ENCODE measurements at regions not wholly inside any gene's neighbourhood (a gene's known extent, or its start where the extent isn't known, plus 50 kb on each side); places are given as distances from the start of the nearest gene placed in this dataset.

DNA sequence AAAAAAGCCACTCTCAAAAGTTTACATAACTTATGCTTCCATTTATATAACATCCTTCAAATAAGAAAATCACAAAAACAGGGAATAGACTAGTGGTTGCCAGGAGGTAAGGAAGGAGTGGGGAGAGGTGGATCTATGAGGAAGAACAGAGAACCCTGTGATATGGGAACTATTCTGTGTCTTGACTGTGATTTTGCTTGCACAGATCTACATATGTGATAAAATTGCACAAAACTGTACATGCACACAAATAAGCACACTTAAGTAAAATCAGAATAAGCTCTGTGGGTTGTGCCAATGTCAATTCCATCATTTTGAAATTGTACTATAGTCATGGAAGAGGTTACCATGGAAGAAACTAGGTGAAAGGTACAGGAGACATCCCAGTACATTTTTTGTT is 121.6 kb upstream of the SGCG start:
- no peak for DNase-seq (ENCODE audit: low read depth)
- no peak overlapping the region for H3K4me3 ChIP-seq (ENCODE audit: low read length)
- TF ChIP-seq, protein P1, sequence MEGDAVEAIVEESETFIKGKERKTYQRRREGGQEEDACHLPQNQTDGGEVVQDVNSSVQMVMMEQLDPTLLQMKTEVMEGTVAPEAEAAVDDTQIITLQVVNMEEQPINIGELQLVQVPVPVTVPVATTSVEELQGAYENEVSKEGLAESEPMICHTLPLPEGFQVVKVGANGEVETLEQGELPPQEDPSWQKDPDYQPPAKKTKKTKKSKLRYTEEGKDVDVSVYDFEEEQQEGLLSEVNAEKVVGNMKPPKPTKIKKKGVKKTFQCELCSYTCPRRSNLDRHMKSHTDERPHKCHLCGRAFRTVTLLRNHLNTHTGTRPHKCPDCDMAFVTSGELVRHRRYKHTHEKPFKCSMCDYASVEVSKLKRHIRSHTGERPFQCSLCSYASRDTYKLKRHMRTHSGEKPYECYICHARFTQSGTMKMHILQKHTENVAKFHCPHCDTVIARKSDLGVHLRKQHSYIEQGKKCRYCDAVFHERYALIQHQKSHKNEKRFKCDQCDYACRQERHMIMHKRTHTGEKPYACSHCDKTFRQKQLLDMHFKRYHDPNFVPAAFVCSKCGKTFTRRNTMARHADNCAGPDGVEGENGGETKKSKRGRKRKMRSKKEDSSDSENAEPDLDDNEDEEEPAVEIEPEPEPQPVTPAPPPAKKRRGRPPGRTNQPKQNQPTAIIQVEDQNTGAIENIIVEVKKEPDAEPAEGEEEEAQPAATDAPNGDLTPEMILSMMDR (conservative IDR thresholded peaks at IDR 0.05; ENCODE audit: low read length) = no peak

DNA sequence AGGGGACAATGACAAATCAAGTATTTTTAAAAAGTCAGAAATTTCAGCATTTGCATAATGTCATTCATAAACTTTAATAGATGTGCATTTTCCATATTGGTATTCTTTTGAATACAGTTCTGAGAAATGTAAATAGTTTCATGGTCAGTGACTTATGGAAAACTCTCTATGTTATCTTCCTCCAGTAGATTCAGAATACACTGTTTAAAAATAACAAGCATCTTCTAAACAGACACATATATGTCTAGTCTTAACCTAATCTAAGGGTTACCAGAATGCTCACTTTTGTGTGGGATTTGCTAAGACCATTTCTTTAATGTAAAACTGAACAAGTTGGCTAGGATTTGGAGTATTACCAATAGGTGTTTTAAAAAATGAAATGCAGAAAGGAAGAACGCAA is 119.8 kb upstream of the SGCG start:
- TF ChIP-seq, protein P1 (conservative IDR thresholded peaks at IDR 0.05; ENCODE audit: low read length) = no peak
- DNase-seq (ENCODE audit: low read depth) = no peak
- no peak overlapping the region for H3K4me3 ChIP-seq (ENCODE audit: low read length)

DNA sequence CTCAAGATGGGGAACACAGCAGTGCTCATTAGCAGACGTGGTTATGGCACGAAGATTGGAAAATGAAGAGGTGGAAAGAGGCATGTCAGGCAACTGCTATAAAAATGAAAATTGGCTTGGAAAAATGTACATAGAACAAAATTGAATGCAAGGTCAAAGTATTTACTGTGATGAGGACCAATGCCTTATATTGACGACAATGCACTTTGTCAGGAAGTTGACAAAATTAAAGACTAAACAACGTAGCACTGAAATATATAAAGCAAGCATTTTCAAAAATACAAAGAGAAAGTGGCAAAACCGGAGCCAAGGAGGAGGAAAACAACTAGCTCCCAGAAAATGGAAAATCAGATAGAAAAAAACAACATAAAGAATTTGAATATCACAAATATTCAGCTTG is 113.7 kb upstream of the SGCG start:
- no peak for DNase-seq (ENCODE audit: low read depth)
- H3K4me3 ChIP-seq (ENCODE audit: low read length) = no peak overlapping the region
- TF ChIP-seq, protein P1 (conservative IDR thresholded peaks at IDR 0.05; ENCODE audit: low read length) = no peak

DNA sequence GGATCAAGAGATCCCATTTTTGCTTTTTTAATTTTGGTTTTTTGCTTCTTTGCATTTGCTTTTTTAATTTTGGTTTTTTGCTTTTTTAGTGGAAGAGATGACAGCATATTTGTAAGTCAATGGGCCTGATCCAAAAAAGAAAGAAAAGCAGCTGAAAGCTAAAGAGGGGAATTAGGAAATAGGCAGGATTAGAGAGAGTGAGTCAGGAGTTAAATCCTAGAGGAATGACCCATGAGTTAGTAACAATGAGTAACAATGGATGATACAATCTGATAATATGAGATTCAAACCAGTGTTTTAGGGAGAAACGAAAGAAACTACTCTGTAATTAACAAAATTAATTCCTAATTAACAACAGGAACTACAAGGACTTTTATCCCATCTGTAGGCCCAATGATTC is 111.2 kb upstream of the SGCG start:
- peak; percentile 83 for DNase-seq (ENCODE audit: low read depth)
- H3K4me3 ChIP-seq (ENCODE audit: low read length) = no peak overlapping the region
- TF ChIP-seq, protein P1 (conservative IDR thresholded peaks at IDR 0.05; ENCODE audit: low read length) = no peak

DNA sequence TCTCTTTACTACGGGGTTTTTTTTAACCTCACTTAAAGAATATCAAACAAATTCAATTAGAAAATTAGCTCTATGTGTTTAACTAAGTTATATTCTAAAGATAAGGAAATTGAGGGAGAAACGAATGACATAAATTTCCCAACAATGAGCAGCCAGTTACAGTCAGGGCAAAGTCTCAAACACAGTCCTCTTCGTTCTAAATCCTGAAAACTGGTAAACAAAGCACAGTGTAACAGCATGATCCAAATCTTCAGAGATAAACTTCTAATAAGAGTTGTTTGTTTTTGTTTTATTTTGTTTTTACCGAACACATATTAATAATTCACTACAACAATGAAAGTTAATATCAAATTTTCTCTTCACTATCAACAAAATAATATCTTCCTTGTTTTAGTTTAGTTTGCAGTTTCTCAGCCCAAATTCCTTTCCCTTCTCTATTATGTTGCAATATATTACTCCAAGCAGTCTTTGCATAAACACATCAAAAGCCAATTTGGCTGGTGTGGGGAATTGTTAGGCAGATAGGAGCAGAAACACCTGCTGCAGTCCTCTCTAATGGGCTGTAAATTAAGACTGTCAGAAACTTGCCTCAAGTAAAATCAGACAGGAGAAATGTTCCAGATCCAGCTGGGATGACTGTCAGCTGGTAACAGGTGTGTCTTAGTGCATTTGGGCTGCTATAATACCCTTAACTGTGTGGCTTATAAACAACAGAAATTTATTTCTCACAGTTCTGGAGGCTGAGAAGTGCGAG is 106.5 kb upstream of the SGCG start:
- peak; percentile 19 for DNase-seq (ENCODE audit: low read depth)
- TF ChIP-seq, protein P1 (conservative IDR thresholded peaks at IDR 0.05; ENCODE audit: low read length) = no peak
- H3K4me3 ChIP-seq (ENCODE audit: low read length) = no peak overlapping the region

DNA sequence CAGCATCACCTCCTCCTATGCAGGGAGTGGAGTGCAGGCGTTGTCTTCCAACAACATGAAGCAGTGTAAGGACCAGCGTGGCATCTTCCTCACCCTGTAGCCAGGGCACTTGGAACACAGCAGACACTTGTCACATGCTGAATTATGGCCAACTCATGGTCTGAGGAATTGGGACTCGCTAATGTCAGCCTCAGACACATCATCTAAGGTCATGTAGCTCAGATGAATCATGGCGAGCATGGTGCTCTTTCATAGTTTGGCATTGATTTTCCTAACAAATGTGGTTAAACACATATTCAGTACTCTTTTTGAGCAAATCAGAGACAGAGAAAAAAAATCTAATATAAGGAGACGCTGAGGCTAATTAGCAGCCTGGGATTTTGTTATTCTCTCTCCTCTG is 99.6 kb upstream of the SGCG start:
- peak; percentile 29 for DNase-seq (ENCODE audit: low read depth)
- H3K4me3 ChIP-seq (ENCODE audit: low read length) = no peak overlapping the region
- TF ChIP-seq, protein P1 (conservative IDR thresholded peaks at IDR 0.05; ENCODE audit: low read length) = no peak

DNA sequence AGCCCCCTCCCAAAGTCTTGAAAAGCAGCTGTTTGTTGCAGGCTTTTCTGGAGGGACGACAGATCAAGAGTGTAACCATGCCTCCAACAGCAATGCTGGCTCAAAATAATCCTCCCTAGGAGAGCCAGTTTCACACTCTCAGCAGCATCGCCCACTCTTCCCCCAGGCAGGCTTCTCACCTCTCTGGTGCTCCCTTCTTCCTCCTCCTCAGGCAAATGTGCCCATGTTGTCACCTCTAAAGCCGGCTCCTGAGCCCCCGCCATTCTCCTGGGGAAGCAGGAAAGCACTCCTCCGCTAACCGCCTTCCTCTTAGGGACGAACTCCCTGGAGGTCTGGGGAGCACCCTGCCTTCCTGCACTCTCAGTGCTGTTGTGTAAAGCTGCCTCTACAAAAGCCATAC is 98.9 kb upstream of the SGCG start:
- TF ChIP-seq, protein P1 (conservative IDR thresholded peaks at IDR 0.05; ENCODE audit: low read length) = no peak
- H3K4me3 ChIP-seq (ENCODE audit: low read length) = no peak overlapping the region
- DNase-seq (ENCODE audit: low read depth) = no peak

Measured in AG10803 (cell line).